Right lobe of liver (tissue), 6 donors: ENCODE measurements at regions not wholly inside any gene's neighbourhood (a gene's known extent, or its start where the extent isn't known, plus 50 kb on each side); places are given as distances from the start of the nearest gene placed in this dataset.

Experiments used
- ATAC-seq, 4 donors: fragments of 200-7000 bp; cut with Tn5 transposase; one replicate each; pipeline ENCODE4 v1.9.1; 2020; ENCODE audit warnings: mild to moderate bottlenecking in 4 of 4, moderate library complexity in 4 of 4
- DNase-seq, 3 donors: peaks; one replicate each; pipeline ENCODE4 v3.0.0-alpha.2; 2020
- H3K27ac ChIP-seq, 3 donors: fragments of 200-600 bp; one replicate each; pipeline ENCODE4 v1.8.0; 2022
- H3K27me3 ChIP-seq, 2 donors: fragments of 200-600 bp; one replicate each; pipeline ENCODE4 v1.8.0; 2022
- H3K36me3 ChIP-seq, 4 donors: fragments of 200-600 bp; sonication (generic) in 1 of 4; one replicate each; pipeline versions ENCODE4 v1.5.1 to v1.8.0; 2017 to 2022; ENCODE audit warnings: control low read depth in 1 of 4
- H3K4me1 ChIP-seq, 4 donors: fragments of 200-600 bp; sonication (generic) in 1 of 4; one replicate each; pipeline versions ENCODE4 v1.5.1 to v1.8.0; 2017 to 2022; ENCODE audit warnings: control low read depth in 1 of 4
- H3K4me3 ChIP-seq, 3 donors: fragments of 200-600 bp; one replicate each; pipeline ENCODE4 v1.8.0; 2022
- H3K9me3 ChIP-seq, 4 donors: fragments of 200-600 bp; sonication (generic) in 1 of 4; one replicate each; pipeline versions ENCODE4 v1.5.1 to v1.8.0; 2017 to 2022; ENCODE audit warnings: control low read depth in 1 of 4
- CTCF ChIP-seq, 4 donors: fragments of 200-600 bp in 3 of 4; fragments of 450-650 bp in 1 of 4; IDR thresholded peaks; one replicate each; pipeline versions ENCODE4 v1.5.1 to v1.8.0; 2016 to 2022; ENCODE audit warnings: antibody characterized with exemption in 4 of 4, mild to moderate bottlenecking in 2 of 4
- POLR2A ChIP-seq: fragments of 450-650 bp; IDR thresholded peaks from one replicate; pipeline ENCODE4 v1.6.1; 2017; ENCODE audit warnings: antibody characterized with exemption, mild to moderate bottlenecking
- WGBS: methylation state at CpG from one replicate; pipeline ENCODE4 v1.1.6; 2018; ENCODE audit warnings: low coverage, low lambda C conversion rate; ENCODE audit not compliant: insufficient coverage; ENCODE audit errors: missing lambda C conversion rate; 5-methylcytosine and 5-hydroxymethylcytosine counted together
- intact Hi-C, 2 donors: fragments of 100-400 bp; cut with DNase I; formaldehyde crosslinking; loops; one replicate each; pipeline versions ENCODE4 v1.11.2 to v1.14.1; 2022
- donor health status: DM: no; HTN: yes; CAD: no.
- donor health status: DM: no; HTN: no; CAD: no.
- donor health status: DM: no; HTN: no; CAD: no.
- donor health status: DM: no; HTN: yes; CAD: no.
- donor health status: DM: no; HTN: yes; CAD: no.

- 74% methylated on average over 3 of the region's 14 CpGs for WGBS
- DNase-seq, result peak in 1 of 3 donors; percentile 42
- H3K4me1 ChIP-seq, result no peaks in the 10 kb centered on the region
- ATAC-seq, result peak in 1 of 4 donors; percentile 13
- H3K4me3 ChIP-seq, result no peak overlapping the region
- H3K27me3 ChIP-seq, result no peaks in the 10 kb centered on the region
- H3K36me3 ChIP-seq, result no peaks in the 10 kb centered on the region
- intact Hi-C loops, result no loop called here
- no peak overlapping the region for H3K27ac ChIP-seq
- TF ChIP-seq POLR2A (no peak), CTCF (IDR thresholded peaks at IDR 0.05) (no peak)
- peaks cover 0 to 3% (median 0%) of the 10 kb centered on the region in 4 donors for H3K9me3 ChIP-seq
Measured at GRCh38 chr6:50239853-50240252, 190.1 kb upstream of the DEFB112 start.

GRCh38 chr6:50240986-50241385 is 191.3 kb upstream of the DEFB112 start:
- DNase-seq (peak in 1 of 3 donors; percentile 42), ATAC-seq (no peak)
- 40% methylated on average over 1 of the region's 8 CpGs for WGBS
- no peak overlapping the region for H3K27ac ChIP-seq
- TF ChIP-seq CTCF (IDR thresholded peaks at IDR 0.05) (no peak), POLR2A (no peak)
- no peaks in the 10 kb centered on the region for H3K36me3 ChIP-seq
- no peak overlapping the region for H3K4me3 ChIP-seq
- H3K4me1 ChIP-seq, result no peaks in the 10 kb centered on the region
- intact Hi-C loops, result no loop called here
- H3K27me3 ChIP-seq, result no peaks in the 10 kb centered on the region
- H3K9me3 ChIP-seq, result peaks cover 0 to 3% (median 0%) of the 10 kb centered on the region in 4 donors

GRCh38 chr6:50249493-50249892 is 199.8 kb upstream of the DEFB112 start:
- no peaks in the 10 kb centered on the region for H3K36me3 ChIP-seq
- WGBS, result 52% methylated on average over 2 of the region's 2 CpGs
- no peak for TF ChIP-seq POLR2A
- TF ChIP-seq CTCF (IDR thresholded peaks at IDR 0.05), result no peak
- no peaks in the 10 kb centered on the region for H3K9me3 ChIP-seq
- no peak overlapping the region for H3K27ac ChIP-seq
- H3K4me3 ChIP-seq, result no peak overlapping the region
- no peaks in the 10 kb centered on the region for H3K4me1 ChIP-seq
- ATAC-seq, result no peak
- no peaks in the 10 kb centered on the region for H3K27me3 ChIP-seq
- intact Hi-C loops, result no loop called here
- no peak for DNase-seq

GRCh38 chr6:50257322-50257721 is 207.6 kb upstream of the DEFB112 start:
- DNase-seq, result no peak
- Histone ChIP-seq H3K36me3 (no peaks in the 10 kb centered on the region), H3K27ac (no peak overlapping the region), H3K27me3 (no peaks in the 10 kb centered on the region), H3K4me1 (no peaks in the 10 kb centered on the region), H3K9me3 (no peaks in the 10 kb centered on the region), H3K4me3 (no peak overlapping the region)
- WGBS, result 67% methylated on average over 1 of the region's 1 CpG
- TF ChIP-seq POLR2A (no peak), CTCF (IDR thresholded peaks at IDR 0.05) (no peak)
- no peak for ATAC-seq
- intact Hi-C loops, result no loop called here

- no peak for TF ChIP-seq CTCF (IDR thresholded peaks at IDR 0.05)
- no peak for TF ChIP-seq POLR2A
- DNase-seq (no peak), ATAC-seq (peak in 1 of 4 donors; percentile 41)
- Histone ChIP-seq H3K4me1 (no peaks in the 10 kb centered on the region), H3K36me3 (no peaks in the 10 kb centered on the region), H3K27me3 (no peaks in the 10 kb centered on the region), H3K27ac (no peak overlapping the region), H3K4me3 (no peak overlapping the region), H3K9me3 (no peaks in the 10 kb centered on the region)
- WGBS, result no CpG with 5 or more reads among the region's 2 CpGs
- intact Hi-C loops, result no loop called here
Measured at GRCh38 chr6:50259903-50260302, 210.2 kb upstream of the DEFB112 start.
